Spleen (tissue), 7 donors: ENCODE measurements at regions not wholly inside any gene's neighbourhood (a gene's known extent, or its start where the extent isn't known, plus 50 kb on each side); places are given as distances from the start of the nearest gene placed in this dataset.

Experiments
- CTCF ChIP-seq, 11 experiments: fragments of 200-600 bp in 7 of 11; fragments of 450-650 bp in 4 of 11; sonication (generic) in 4 of 11; IDR thresholded peaks in 8 of 11; conservative IDR thresholded peaks in 3 of 11; 1 replicate in 7 of 11; 2 replicates in 4 of 11; pipeline versions ENCODE4 v1.4.0 to v1.8.0; 2016 to 2021; ENCODE audit warnings: antibody characterized with exemption in 11 of 11, inconsistent platforms in 4 of 11, mild to moderate bottlenecking in 1 of 11
- POLR2AphosphoS5 ChIP-seq, 3 donors: sonication (generic); formaldehyde crosslinking; IDR thresholded peaks; one replicate each; pipeline ENCODE4 v1.5.1; 2017; ENCODE audit warnings: antibody characterized with exemption in 3 of 3
- donor health status: DM: no; HTN: no; CAD: no; lungs with moderate emphysema.
- donor health status: DM: no; HTN: no; CAD: no.
- donor health status: DM: no; HTN: no; CAD: no.

GRCh38 chr4:32697281-32697814, 1977.2 kb downstream of the PCDH7 start:
- TF ChIP-seq CTCF (IDR thresholded peaks at IDR 0.05 in 8 of 11, conservative IDR thresholded peaks at IDR 0.05 in 3 of 11): no peak
- no peak for TF ChIP-seq POLR2AphosphoS5 (IDR thresholded peaks at IDR 0.05)
